ENCODE measurements at regions not wholly inside any gene's neighbourhood (a gene's known extent, or its start where the extent isn't known, plus 50 kb on each side); places are given as distances from the start of the nearest gene placed in this dataset.

- no peak for TF ChIP-seq CTCF (conservative IDR thresholded peaks at IDR 0.05; ENCODE audit: low read depth, low read length)
- TF ChIP-seq EZH2 (IDR thresholded peaks at IDR 0.05; ENCODE audit: borderline replicate concordance, low read depth, low read length, poor library complexity, severe bottlenecking): no peak
These were observed 60.8 kb downstream of the MC4R start for GRCh38 chr18:60311676-60312360.

All from A673 (cell line).